K562 (cell line): ENCODE measurements at regions not wholly inside any gene's neighbourhood (a gene's known extent, or its start where the extent isn't known, plus 50 kb on each side); places are given as distances from the start of the nearest gene placed in this dataset.

Experiments used
- CBX2 ChIP-seq: fragments of 200-600 bp; sonication (generic); IDR thresholded peaks from one replicate; pipeline ENCODE4 v1.6.1; 2012; ENCODE audit warnings: mild to moderate bottlenecking, low read length, inconsistent platforms; ENCODE audit not compliant: insufficient read depth, poor library complexity, severe bottlenecking
- FUS ChIP-seq: fragments of 200-400 bp; formaldehyde crosslinking; optimal IDR thresholded peaks from 2 replicates; pipeline ENCODE3; 2017; ENCODE audit warnings: low read depth, low read length
- JUND ChIP-seq, 2 experiments: IDR thresholded peaks; 2 replicates in 1 of 2; 3 replicates in 1 of 2; pipeline ENCODE4 v1.6.1; 2011; ENCODE audit warnings: borderline replicate concordance in 2 of 2, low read depth in 2 of 2, low read length in 2 of 2, improper control_type of control experiment in 1 of 2, missing biosample characterization in 1 of 2, missing genetic modification characterization in 1 of 2, missing genetic modification reagents in 1 of 2
- NFRKB ChIP-seq: fragments of 450-650 bp; IDR thresholded peaks from 2 replicates; pipeline ENCODE4 v1.6.1; 2016; ENCODE audit warnings: low read depth
- NR3C1 ChIP-seq: sonication (generic); formaldehyde crosslinking; IDR thresholded peaks from 2 replicates; pipeline ENCODE4 v1.8.1; 2022; ENCODE audit warnings: missing genetic modification reagents
- SIN3A ChIP-seq, 2 experiments: fragments of 150-350 bp in 1 of 2; IDR thresholded peaks; 2 replicates each; pipeline ENCODE4 v1.6.1; 2011 to 2016; ENCODE audit warnings: borderline replicate concordance in 2 of 2, low read depth in 2 of 2, low read length in 2 of 2, mild to moderate bottlenecking in 2 of 2, moderate library complexity in 2 of 2; ENCODE audit not compliant: control insufficient read depth in 1 of 2
- TGIF2 ChIP-seq: sonication (generic); formaldehyde crosslinking; IDR thresholded peaks from 2 replicates; pipeline ENCODE4 v1.8.1; 2022; ENCODE audit warnings: mild to moderate bottlenecking, missing genetic modification reagents, moderate library complexity
- YY1 ChIP-seq, 3 experiments: IDR thresholded peaks; 2 replicates each; pipeline ENCODE4 v1.6.1; 2011; ENCODE audit warnings: low read length in 2 of 3, mild to moderate bottlenecking in 2 of 3, moderate library complexity in 2 of 3, borderline replicate concordance in 1 of 3, control low read depth in 1 of 3, low read depth in 1 of 3; ENCODE audit not compliant: insufficient read depth in 3 of 3, insufficient replicate concordance in 2 of 3, control insufficient read depth in 1 of 3, insufficient read length in 1 of 3; ENCODE audit errors: extremely low read depth in 1 of 3
- TF ChIP-seq, protein P1 (sequence below): sonication (generic); formaldehyde crosslinking; IDR thresholded peaks from 2 replicates; pipeline ENCODE4 v1.8.0; 2023; ENCODE audit warnings: mild to moderate bottlenecking, missing genetic modification reagents
- TF ChIP-seq, protein P2 (sequence below), 3 experiments: IDR thresholded peaks in 2 of 3; conservative IDR thresholded peaks in 1 of 3; 2 replicates each; pipeline ENCODE4 v1.5.1; 2011 to 2012; ENCODE audit warnings: low read length in 3 of 3, mild to moderate bottlenecking in 3 of 3, control low read depth in 2 of 3, improper control_type of control experiment in 1 of 3, inconsistent platforms in 1 of 3, low read depth in 1 of 3, mixed read lengths in 1 of 3, moderate library complexity in 1 of 3; ENCODE audit not compliant: insufficient read depth in 2 of 3

DNA sequence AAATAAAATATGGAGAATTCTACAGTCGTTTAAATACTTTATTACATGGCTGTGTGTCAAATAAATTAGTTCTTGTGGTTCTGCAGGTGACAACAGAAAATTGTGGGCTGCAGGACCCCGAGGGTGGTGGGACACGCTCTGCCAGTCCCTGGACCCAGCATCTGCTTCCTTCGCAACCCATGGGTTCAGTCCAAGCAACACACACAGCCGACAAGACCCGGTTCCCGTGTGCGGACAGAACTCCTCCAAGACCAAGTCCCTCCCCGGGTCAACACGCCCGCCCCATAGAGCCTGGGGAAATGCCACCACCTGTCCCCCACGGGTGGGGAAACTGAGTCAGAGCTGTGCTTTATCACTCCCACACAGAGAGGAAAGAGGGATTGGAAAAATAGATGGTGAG, 238.9 kb downstream of the BRD1 start:
- TF ChIP-seq YY1 (IDR thresholded peaks at IDR 0.05; ENCODE audit: borderline replicate concordance in 1 of 3, control insufficient read depth in 1 of 3, extremely low read depth in 1 of 3, insufficient read depth in 3 of 3, insufficient read length in 1 of 3, insufficient replicate concordance in 2 of 3, low read depth in 1 of 3, low read length in 2 of 3), result no peak
- TF ChIP-seq SIN3A (IDR thresholded peaks at IDR 0.05; ENCODE audit: borderline replicate concordance in 2 of 2, control insufficient read depth in 1 of 2, low read depth in 2 of 2, low read length in 2 of 2), result no peak
- TF ChIP-seq CBX2, result no peak
- no peak for TF ChIP-seq NFRKB
- TF ChIP-seq, protein P1, sequence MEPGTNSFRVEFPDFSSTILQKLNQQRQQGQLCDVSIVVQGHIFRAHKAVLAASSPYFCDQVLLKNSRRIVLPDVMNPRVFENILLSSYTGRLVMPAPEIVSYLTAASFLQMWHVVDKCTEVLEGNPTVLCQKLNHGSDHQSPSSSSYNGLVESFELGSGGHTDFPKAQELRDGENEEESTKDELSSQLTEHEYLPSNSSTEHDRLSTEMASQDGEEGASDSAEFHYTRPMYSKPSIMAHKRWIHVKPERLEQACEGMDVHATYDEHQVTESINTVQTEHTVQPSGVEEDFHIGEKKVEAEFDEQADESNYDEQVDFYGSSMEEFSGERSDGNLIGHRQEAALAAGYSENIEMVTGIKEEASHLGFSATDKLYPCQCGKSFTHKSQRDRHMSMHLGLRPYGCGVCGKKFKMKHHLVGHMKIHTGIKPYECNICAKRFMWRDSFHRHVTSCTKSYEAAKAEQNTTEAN (CRISPR knock-in tag), result no peak
- no peak for TF ChIP-seq JUND (IDR thresholded peaks at IDR 0.05; ENCODE audit: borderline replicate concordance, low read depth, low read length)
- TF ChIP-seq JUND (tag; IDR thresholded peaks at IDR 0.05; ENCODE audit: borderline replicate concordance, low read depth, low read length), result no peak
- TF ChIP-seq, protein P2, sequence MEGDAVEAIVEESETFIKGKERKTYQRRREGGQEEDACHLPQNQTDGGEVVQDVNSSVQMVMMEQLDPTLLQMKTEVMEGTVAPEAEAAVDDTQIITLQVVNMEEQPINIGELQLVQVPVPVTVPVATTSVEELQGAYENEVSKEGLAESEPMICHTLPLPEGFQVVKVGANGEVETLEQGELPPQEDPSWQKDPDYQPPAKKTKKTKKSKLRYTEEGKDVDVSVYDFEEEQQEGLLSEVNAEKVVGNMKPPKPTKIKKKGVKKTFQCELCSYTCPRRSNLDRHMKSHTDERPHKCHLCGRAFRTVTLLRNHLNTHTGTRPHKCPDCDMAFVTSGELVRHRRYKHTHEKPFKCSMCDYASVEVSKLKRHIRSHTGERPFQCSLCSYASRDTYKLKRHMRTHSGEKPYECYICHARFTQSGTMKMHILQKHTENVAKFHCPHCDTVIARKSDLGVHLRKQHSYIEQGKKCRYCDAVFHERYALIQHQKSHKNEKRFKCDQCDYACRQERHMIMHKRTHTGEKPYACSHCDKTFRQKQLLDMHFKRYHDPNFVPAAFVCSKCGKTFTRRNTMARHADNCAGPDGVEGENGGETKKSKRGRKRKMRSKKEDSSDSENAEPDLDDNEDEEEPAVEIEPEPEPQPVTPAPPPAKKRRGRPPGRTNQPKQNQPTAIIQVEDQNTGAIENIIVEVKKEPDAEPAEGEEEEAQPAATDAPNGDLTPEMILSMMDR (IDR thresholded peaks at IDR 0.05 in 2 of 3, conservative IDR thresholded peaks at IDR 0.05 in 1 of 3; ENCODE audit: insufficient read depth in 2 of 3, low read depth in 1 of 3, low read length in 3 of 3), result no peak
- no peak for TF ChIP-seq FUS
- TF ChIP-seq NR3C1, result no peak
- no peak for TF ChIP-seq TGIF2
